HG03097 (cell line): ENCODE measurements at regions not wholly inside any gene's neighbourhood (a gene's known extent, or its start where the extent isn't known, plus 50 kb on each side); places are given as distances from the start of the nearest gene placed in this dataset.
A peak's percentile ranks its signal among the peaks of the same experiment; 100 is the strongest.
"Not testable (repeated sequence)": the region's sequence is repeated elsewhere in the genome, so short reads cannot be mapped to it uniquely, and the experiment has no call there.

ENCODE experiments used
- ATAC-seq: cut with Tn5 transposase; IDR thresholded peaks from one replicate; pipeline ENCODE4 v1.9.1; 2021; ENCODE audit not compliant: unreplicated experiment, low FRiP score

- no peak for ATAC-seq
Observed at GRCh38 chr14:105851716-105852377, 325.5 kb downstream of the TMEM121 start.

GRCh38 chr14:105852378-105853088 lies 326.1 kb downstream of the TMEM121 start:
- ATAC-seq, result no peak

DNA sequence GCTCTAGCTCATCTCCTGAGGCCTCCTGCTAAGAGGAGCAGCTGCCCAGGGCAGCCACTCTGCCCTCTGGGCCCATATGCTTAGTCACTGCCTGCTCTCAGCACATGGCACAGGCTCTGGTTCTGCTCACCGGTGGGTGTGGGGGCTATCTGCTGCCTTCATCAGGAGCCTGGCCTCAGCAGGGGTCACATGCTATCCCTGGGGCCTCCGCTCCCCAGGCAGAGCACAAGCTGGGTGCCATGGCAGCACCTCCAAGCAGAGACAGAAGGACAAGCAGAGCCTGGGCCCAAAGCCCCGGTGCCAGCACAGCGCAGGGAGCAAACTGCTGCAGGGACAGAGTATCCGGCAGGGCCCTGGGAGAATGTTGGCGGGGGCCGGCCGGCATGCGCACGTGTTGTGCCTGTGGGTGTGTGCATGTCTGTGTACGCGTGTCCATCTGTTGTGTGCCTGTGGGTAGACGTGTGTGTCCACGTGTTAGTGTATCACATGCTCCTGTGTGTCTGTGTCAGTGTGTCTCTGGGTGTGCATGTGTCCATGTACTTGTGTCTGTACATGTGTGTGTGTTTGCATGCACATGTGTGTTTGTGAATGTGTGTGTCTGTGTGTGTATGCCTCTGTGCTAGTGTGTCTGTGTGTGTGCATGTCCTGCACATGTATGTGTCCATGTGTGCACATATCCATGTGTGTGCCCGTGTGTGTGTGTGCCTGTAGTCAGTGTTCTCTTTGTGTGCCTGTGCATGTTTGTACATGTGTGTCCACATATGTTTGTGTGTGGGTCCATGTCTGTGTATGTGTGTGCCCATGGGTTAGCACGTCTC lies 326.9 kb downstream of the TMEM121 start:
- no peak for ATAC-seq

- ATAC-seq, result no peak
Observed at GRCh38 chr14:105853907-105854599, 327.7 kb downstream of the TMEM121 start.

- ATAC-seq, result no peak
Observed at GRCh38 chr14:105854600-105855245, 328.3 kb downstream of the TMEM121 start.

DNA sequence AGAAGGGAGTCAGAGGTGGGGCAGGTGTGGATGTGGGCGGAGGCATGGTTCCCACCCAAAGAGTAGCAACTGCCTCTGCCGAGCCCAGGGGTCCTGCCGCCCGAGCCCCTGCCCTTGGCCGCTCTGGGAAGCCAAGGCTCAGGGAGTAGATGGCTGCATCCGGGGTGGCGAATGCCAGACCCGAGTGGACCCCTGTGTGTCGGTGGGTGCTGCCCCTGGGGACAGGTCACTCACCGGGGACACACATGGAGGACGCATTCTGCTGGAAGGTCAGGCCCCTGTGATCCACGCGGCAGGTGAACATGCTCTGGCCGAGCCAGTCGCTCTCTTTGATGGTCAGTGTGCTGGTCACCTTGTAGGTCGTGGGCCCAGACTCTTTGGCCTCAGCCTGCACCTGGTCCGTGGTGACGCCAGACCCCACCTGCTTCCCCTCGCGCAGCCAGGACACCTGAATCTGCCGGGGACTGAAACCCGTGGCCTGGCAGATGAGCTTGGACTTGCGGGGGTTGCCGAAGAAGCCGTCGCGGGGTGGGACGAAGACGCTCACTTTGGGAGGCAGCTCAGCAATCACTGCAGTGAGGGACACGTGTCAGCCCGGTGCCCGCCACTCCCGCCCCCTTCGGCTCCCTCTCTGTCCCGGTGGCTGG lies 329.0 kb downstream of the TMEM121 start:
- no peak for ATAC-seq

DNA sequence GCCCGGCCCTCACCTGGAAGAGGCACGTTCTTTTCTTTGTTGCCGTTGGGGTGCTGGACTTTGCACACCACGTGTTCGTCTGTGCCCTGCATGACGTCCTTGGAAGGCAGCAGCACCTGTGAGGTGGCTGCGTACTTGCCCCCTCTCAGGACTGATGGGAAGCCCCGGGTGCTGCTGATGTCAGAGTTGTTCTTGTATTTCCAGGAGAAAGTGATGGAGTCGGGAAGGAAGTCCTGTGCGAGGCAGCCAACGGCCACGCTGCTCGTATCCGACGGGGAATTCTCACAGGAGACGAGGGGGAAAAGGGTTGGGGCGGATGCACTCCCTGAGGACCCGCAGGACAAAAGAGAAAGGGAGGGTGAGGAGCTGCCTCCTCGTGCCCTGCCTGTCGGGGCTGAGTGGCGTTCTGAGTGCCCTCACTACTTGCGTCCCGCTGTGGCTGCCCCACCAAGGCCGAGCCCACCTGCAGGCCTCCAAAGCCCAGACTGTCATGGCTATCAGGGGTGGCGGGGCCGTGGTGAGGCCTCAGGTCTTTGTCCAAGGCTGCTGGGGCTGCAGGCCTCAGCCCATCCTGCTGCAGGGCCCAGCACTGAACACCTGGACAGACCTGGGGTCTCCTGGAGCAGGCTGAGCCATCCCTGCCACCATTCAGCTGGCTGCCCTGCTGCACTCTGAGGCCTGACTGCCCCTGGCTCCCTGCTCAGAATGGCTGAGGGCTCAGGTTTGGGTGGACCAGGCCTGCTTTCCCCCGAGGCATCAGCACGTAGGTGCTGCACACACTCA lies 329.7 kb downstream of the TMEM121 start:
- ATAC-seq, result no peak

DNA sequence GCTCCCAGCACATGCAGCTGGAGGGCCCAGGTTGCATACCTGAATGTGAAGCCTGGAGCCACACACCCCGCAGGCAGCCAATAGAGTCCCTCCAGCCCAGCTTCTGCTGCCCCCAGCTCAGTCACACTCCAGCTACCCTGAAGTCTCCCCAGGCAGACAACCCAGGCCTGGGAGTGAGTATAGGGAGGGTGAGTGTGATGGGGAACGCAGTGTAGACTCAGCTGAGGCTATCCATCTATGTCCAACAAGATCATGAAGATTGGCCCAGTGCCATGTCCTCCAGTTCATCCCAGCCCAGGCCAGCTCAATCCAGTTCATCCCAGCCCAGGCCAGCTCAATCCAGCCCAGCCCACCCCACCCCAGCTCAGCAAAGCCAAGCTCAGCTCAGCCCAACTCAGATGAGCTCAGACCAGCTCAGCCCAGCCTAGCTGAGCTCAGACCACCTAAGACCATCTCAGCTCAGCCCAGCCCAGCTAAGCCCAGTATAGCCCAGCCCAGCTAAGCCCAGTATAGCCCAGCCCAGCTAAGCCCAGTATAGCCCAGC lies 330.4 kb downstream of the TMEM121 start:
- no peak for ATAC-seq

DNA sequence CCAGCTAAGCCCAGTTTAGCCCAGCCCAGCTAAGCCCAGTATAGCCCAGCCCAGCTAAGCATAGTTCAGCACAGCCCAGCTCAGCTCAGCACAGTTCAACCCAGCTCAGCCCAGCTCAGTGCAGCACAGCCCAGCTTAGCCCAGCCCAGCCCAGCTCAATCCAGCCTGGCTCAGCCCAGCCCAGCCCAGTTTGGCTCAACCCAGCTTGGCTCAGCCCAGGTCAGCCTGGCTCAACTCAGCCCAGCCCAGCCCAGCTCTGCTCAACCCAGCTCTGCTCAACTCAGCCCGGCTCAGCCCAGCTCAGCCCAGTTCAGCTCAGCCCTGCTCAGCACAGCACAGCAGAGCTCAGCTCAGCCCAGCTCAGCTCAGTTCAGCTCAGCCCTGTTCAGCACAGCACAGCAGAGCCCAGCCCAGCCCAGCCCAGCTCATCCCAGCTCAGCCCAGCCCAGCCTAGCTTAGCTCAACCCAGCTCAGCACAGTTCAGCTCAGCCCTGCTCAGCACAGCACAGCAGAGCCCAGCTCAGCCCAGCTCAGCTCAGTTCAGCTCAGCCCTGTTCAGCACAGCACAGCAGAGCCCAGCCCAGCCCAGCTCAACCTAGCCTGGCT lies 330.9 kb downstream of the TMEM121 start:
- ATAC-seq, result no peak

DNA sequence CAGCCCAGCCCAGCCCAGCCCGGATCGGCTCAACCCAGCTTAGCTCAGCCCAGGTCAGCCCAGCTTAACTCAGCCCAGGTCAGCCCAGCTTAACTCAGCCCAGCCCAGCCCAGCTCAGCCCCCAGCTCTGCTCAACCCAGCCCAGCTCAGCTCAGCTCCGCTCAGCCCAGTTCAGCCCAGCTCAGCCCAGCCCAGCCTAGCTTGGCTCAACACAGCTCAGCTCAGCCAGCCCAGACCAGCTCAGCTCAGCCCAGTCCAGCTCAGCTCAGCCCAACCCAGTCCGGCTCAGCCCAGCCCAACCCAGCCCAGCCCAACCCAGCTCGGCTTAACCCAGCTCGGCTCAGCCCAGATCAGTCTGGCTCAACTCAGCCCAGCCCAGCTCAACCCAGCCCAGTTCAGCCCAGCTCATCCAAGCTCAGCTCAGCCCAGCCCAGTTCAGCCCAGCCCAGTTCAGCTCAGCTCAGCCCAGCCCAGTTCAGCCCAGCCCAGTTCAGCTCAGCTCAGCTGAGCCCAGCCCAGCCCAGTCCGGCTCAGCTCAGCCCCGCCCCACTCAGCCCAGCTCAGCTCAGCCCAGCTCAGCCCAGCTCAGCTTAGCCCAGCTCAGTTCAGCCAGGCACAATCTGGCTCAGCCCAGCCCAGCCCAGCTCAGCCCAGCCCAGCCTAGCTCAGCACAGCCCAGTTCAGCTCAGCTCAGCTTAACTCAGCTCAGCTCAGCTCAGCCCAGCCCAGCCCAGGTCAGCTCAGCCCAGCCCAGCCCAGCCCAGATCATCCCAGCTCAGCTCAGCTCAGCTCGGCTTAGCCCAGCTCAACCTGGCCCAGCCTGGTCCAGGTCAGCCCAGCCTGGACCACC lies 331.7 kb downstream of the TMEM121 start:
- no peak for ATAC-seq

GRCh38 chr14:105858676-105859025 lies 332.3 kb downstream of the TMEM121 start:
- no peak for ATAC-seq

- ATAC-seq, result not testable (repeated sequence)
Observed at GRCh38 chr14:105859073-105859716, 332.8 kb downstream of the TMEM121 start.

- ATAC-seq, result no peak
Observed at GRCh38 chr14:105859717-105860614, 333.6 kb downstream of the TMEM121 start.

DNA sequence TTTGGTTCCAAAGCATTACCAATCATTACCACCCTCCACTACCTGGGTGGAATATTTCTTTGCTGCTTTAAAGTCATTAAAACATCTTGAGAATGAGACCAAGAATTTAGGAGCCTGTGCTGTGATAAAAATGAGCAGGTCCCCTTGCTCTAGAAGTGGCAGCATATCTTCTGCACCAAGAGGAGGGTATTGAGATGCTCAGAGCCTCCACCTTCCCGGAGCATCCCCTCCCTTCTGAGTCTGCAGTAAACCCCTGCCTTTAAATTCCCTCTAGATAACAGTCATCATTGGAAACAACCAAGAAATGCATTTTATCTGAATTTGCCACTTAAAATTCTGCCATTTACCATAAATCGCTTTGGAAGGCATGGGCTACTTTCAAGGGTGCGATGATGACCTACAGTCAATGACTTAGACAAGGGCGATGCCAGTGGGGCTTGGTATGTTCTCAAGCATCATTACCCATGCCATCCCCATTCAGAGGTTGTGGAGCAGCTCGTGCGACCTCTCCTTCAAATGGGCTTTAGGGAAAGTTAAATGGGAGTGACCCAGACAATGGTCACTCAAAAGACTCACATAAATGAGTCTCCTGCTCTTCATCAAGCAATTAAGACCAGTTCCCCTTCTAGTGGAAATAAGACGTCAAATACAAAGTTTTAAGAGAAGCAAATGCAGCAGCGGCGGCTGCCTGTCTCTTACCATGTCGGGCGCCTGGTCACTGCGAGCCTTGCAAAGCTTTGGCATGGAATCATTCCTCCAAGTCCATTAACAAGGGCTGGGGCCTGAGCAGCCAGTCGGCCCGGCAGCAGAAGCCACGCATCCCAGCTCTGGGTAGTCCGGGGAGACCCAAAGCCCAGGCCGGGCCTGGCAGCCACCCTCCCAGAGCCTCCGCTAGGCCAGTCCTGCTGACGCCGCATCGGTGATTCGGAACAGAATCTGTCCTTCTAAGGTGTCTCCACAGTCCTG lies 334.5 kb downstream of the TMEM121 start:
- no peak for ATAC-seq

GRCh38 chr14:105861985-105862465 lies 335.6 kb downstream of the TMEM121 start:
- peak; percentile 45 for ATAC-seq
